HepG2 (cell line): ENCODE measurements at regions not wholly inside any gene's neighbourhood (a gene's known extent, or its start where the extent isn't known, plus 50 kb on each side); places are given as distances from the start of the nearest gene placed in this dataset.

Source experiments
- BHLHE40 ChIP-seq: IDR thresholded peaks from 2 replicates; pipeline ENCODE4 v1.6.1; 2011; ENCODE audit warnings: low read length, improper control_type of control experiment
- FOSL1 ChIP-seq: sonication (generic); formaldehyde crosslinking; IDR thresholded peaks from 2 replicates; pipeline ENCODE4 v1.9.0; 2021; ENCODE audit warnings: missing genetic modification reagents, borderline replicate concordance
- JUN ChIP-seq: sonication (generic); formaldehyde crosslinking; IDR thresholded peaks from 2 replicates; pipeline ENCODE4 v1.4.0; 2020; ENCODE audit warnings: mild to moderate bottlenecking, missing genetic modification reagents
- JUND ChIP-seq: sonication (generic); formaldehyde crosslinking; IDR thresholded peaks from 2 replicates; pipeline ENCODE4 v1.8.0; 2022; ENCODE audit warnings: mild to moderate bottlenecking, missing genetic modification reagents
- ZNF230 ChIP-seq: sonication (generic); formaldehyde crosslinking; IDR thresholded peaks from 2 replicates; pipeline ENCODE4 v1.4.0; 2020; ENCODE audit warnings: mild to moderate bottlenecking, missing genetic modification reagents
- ZNF263 ChIP-seq: sonication (generic); formaldehyde crosslinking; IDR thresholded peaks from 2 replicates; pipeline ENCODE4 v1.4.0; 2020; ENCODE audit warnings: missing genetic modification reagents
- TF ChIP-seq, protein P1 (sequence below): sonication (generic); formaldehyde crosslinking; IDR thresholded peaks from 2 replicates; pipeline ENCODE4 v1.5.0; 2020; ENCODE audit warnings: mild to moderate bottlenecking, missing genetic modification reagents, moderate library complexity
- TF ChIP-seq, protein P2 (sequence below): IDR thresholded peaks from 2 replicates; pipeline ENCODE4 v1.6.1; 2016; ENCODE audit warnings: low read depth

DNA sequence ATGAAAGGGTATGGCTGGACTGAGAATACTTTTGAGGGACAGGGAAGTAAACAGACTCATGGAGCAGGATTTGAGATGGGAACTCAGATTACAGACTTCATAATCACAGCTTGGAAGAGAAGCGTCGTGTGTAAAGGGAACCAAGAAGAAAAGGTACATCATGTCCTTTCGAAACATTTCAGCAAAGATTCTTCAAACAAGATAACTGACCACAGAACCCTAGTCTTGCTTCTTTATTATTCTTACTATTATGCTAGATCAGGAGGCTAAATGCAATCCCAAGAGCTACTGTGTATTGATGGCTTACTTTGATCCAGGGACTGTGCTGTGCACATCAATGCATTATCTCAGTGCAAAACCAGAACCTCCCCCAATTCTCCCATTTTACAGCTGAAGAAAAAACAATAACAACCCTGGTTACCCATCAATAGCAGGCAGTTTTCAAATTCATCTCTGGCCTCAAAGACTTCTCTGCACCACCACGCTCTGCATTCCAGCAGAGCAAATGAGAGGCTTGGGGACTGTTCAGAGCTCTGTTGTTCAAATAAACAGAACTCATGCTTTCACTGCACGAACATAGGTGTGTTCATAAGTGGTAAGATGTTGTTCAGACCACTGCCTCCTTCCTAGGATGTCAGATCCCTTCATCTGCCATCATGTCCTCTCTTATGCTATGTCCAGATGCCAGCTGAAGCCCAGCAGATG is 104.8 kb upstream of the NAV2 start:
- TF ChIP-seq FOSL1 (CRISPR knock-in tag) (no peak), JUND (CRISPR knock-in tag) (no peak), JUN (no peak), ZNF230 (no peak), BHLHE40 (no peak), ZNF263 (no peak)
- TF ChIP-seq, protein P1, sequence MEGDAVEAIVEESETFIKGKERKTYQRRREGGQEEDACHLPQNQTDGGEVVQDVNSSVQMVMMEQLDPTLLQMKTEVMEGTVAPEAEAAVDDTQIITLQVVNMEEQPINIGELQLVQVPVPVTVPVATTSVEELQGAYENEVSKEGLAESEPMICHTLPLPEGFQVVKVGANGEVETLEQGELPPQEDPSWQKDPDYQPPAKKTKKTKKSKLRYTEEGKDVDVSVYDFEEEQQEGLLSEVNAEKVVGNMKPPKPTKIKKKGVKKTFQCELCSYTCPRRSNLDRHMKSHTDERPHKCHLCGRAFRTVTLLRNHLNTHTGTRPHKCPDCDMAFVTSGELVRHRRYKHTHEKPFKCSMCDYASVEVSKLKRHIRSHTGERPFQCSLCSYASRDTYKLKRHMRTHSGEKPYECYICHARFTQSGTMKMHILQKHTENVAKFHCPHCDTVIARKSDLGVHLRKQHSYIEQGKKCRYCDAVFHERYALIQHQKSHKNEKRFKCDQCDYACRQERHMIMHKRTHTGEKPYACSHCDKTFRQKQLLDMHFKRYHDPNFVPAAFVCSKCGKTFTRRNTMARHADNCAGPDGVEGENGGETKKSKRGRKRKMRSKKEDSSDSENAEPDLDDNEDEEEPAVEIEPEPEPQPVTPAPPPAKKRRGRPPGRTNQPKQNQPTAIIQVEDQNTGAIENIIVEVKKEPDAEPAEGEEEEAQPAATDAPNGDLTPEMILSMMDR (CRISPR knock-in tag), result no peak
- TF ChIP-seq, protein P2, sequence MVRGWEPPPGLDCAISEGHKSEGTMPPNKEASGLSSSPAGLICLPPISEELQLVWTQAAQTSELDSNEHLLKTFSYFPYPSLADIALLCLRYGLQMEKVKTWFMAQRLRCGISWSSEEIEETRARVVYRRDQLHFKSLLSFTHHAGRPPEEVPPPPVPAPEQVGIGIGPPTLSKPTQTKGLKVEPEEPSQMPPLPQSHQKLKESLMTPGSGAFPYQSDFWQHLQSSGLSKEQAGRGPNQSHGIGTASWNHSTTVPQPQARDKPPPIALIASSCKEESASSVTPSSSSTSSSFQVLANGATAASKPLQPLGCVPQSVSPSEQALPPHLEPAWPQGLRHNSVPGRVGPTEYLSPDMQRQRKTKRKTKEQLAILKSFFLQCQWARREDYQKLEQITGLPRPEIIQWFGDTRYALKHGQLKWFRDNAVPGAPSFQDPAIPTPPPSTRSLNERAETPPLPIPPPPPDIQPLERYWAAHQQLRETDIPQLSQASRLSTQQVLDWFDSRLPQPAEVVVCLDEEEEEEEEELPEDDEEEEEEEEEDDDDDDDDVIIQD (CRISPR knock-in tag), result no peak
